ENCODE measurements at regions not wholly inside any gene's neighbourhood (a gene's known extent, or its start where the extent isn't known, plus 50 kb on each side); places are given as distances from the start of the nearest gene placed in this dataset.

GRCh38 chr3:86229775-86230094 is 761.2 kb downstream of the VGLL3 start:
- TF ChIP-seq, protein P1, sequence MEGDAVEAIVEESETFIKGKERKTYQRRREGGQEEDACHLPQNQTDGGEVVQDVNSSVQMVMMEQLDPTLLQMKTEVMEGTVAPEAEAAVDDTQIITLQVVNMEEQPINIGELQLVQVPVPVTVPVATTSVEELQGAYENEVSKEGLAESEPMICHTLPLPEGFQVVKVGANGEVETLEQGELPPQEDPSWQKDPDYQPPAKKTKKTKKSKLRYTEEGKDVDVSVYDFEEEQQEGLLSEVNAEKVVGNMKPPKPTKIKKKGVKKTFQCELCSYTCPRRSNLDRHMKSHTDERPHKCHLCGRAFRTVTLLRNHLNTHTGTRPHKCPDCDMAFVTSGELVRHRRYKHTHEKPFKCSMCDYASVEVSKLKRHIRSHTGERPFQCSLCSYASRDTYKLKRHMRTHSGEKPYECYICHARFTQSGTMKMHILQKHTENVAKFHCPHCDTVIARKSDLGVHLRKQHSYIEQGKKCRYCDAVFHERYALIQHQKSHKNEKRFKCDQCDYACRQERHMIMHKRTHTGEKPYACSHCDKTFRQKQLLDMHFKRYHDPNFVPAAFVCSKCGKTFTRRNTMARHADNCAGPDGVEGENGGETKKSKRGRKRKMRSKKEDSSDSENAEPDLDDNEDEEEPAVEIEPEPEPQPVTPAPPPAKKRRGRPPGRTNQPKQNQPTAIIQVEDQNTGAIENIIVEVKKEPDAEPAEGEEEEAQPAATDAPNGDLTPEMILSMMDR (IDR thresholded peaks at IDR 0.05): no peak
- H3K9me3 ChIP-seq: no peaks in the 10 kb centered on the region
- H3K27ac ChIP-seq: no peak overlapping the region
- DNase-seq (no peak), ATAC-seq (no peak)
- H3K36me3 ChIP-seq: no peaks in the 10 kb centered on the region
- H3K27me3 ChIP-seq: no peaks in the 10 kb centered on the region
- no peak overlapping the region for H3K4me3 ChIP-seq
- no peaks in the 10 kb centered on the region for H3K4me1 ChIP-seq
- intact Hi-C loops (cut with DNase I): no loop called here

DNA sequence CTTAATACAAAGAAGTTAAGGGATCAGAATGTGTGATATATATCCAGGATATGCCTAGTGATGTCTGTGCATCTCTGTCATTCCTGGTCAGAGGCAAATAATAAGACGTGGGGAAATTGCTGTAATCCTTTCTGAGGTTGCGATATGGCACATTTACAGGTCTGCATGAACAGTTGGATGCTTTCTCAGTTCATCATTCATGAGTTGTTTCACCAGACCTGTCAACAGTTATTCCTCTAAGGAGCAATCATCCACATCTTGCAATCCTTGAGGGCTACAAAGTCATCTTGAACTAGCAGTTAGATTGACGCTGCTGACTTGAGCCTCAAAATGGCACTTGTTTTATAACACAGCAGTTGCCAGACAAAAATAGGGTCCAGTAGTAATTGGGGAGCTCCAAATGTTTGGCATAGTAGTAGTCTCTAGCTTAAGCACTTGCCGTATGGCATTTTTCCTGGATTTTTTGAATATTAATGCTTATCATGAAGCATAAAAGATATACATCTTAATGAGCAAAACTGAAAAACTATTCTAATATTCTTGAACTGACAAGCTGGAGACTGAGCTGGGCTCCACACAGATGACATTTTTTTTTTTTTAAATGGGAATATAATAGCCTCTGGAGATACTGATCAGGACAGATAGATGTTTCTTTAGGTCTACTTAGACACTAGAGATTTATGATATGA is 761.7 kb downstream of the VGLL3 start:
- intact Hi-C loops (cut with DNase I): no loop called here
- no peak overlapping the region for H3K27ac ChIP-seq
- no peaks in the 10 kb centered on the region for H3K36me3 ChIP-seq
- DNase-seq: no peak
- no peak for ATAC-seq
- no peaks in the 10 kb centered on the region for H3K27me3 ChIP-seq
- no peaks in the 10 kb centered on the region for H3K9me3 ChIP-seq
- no peak overlapping the region for H3K4me3 ChIP-seq
- TF ChIP-seq, protein P1 (IDR thresholded peaks at IDR 0.05): no peak
- H3K4me1 ChIP-seq: no peaks in the 10 kb centered on the region

GRCh38 chr3:86228101-86228500 is 762.8 kb downstream of the VGLL3 start:
- ATAC-seq: no peak
- TF ChIP-seq, protein P1 (IDR thresholded peaks at IDR 0.05): no peak
- H3K9me3 ChIP-seq: no peaks in the 10 kb centered on the region
- no peaks in the 10 kb centered on the region for H3K36me3 ChIP-seq
- no peak overlapping the region for H3K4me3 ChIP-seq
- intact Hi-C loops (cut with DNase I): no loop called here
- H3K27ac ChIP-seq: no peak overlapping the region
- no peaks in the 10 kb centered on the region for H3K4me1 ChIP-seq
- DNase-seq: no peak
- no peaks in the 10 kb centered on the region for H3K27me3 ChIP-seq

DNA sequence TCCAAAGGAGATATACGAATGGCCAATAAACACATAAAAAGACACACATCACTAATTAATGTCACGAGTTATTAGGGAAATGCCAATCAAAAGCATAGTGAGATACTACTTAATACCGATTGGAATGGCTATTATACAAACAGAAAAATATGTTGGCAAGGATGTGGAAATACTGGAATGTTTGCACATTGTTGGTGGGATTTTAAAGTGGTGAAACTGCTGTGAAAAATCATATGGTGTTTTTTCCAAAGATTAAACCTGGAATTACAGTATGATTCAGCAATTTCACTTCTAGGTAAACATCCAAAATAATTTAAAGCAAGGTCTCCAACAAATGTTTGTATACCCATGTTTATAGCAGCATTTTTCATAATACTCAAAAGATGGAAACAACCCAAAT is 765.5 kb downstream of the VGLL3 start:
- intact Hi-C loops (cut with DNase I): no loop called here
- no peaks in the 10 kb centered on the region for H3K27me3 ChIP-seq
- H3K27ac ChIP-seq: no peak overlapping the region

GRCh38 chr3:86221601-86222000 is 769.3 kb downstream of the VGLL3 start:
- Histone ChIP-seq H3K36me3 (no peaks in the 10 kb centered on the region), H3K4me1 (no peaks in the 10 kb centered on the region), H3K9me3 (no peaks in the 10 kb centered on the region), H3K4me3 (no peak overlapping the region), H3K27ac (no peak overlapping the region), H3K27me3 (no peaks in the 10 kb centered on the region)
- intact Hi-C loops (cut with DNase I): no loop called here
- DNase-seq: no peak
- TF ChIP-seq, protein P1 (IDR thresholded peaks at IDR 0.05): no peak
- no peak for ATAC-seq

More for the DNA sequence above, 765.5 kb downstream of the VGLL3 start:
- Histone ChIP-seq H3K36me3 (no peaks in the 10 kb centered on the region), H3K4me1 (no peaks in the 10 kb centered on the region), H3K4me3 (no peak overlapping the region), H3K9me3 (no peaks in the 10 kb centered on the region)
- TF ChIP-seq, protein P1 (IDR thresholded peaks at IDR 0.05): no peak
- ATAC-seq (no peak), DNase-seq (no peak)

Data from left lung (tissue), 4 donors.